ENCODE measurements at regions not wholly inside any gene's neighbourhood (a gene's known extent, or its start where the extent isn't known, plus 50 kb on each side); places are given as distances from the start of the nearest gene placed in this dataset.
"Not testable (repeated sequence)": the region's sequence is repeated elsewhere in the genome, so short reads cannot be mapped to it uniquely, and the experiment has no call there.

GRCh38 chr1:172795741-172796140 is 136.8 kb downstream of the FASLG start:
- no peak overlapping the region for H3K4me3 ChIP-seq
- H3K36me3 ChIP-seq (ENCODE audit: insufficient read depth, low read length) = no peaks in the 10 kb centered on the region
- no peak for DNase-seq (ENCODE audit: low read depth, low spot score)
- no peak overlapping the region for H3K27ac ChIP-seq
- no peak for TF ChIP-seq EZH2 (IDR thresholded peaks at IDR 0.05)
- TF ChIP-seq POLR2AphosphoS5 (IDR thresholded peaks at IDR 0.05; ENCODE audit: borderline replicate concordance, low read depth, low read length) = no peak
- TF ChIP-seq FOXP2 (optimal IDR thresholded peaks at IDR 0.05; ENCODE audit: control extremely low read depth, extremely low read length, insufficient read depth) = no peak
- H3K9ac ChIP-seq (ENCODE audit: insufficient read length) = no peak overlapping the region
- H3K9me3 ChIP-seq (ENCODE audit: low read depth, low read length) = no peaks in the 10 kb centered on the region; the same call in 1 of the 2 replicates

GRCh38 chr1:172799804-172800203 is 140.9 kb downstream of the FASLG start:
- H3K4me3 ChIP-seq; H3K36me3 ChIP-seq (ENCODE audit: insufficient read depth, low read length); H3K9ac ChIP-seq (ENCODE audit: insufficient read length); H3K9me3 ChIP-seq (ENCODE audit: low read depth, low read length); DNase-seq (ENCODE audit: low read depth, low spot score); H3K27ac ChIP-seq: not testable (repeated sequence)

- Histone ChIP-seq H3K9me3 (ENCODE audit: low read depth, low read length) (no peaks in the 10 kb centered on the region), H3K36me3 (ENCODE audit: insufficient read depth, low read length) (no peaks in the 10 kb centered on the region), H3K4me3 (no peak overlapping the region), H3K9ac (ENCODE audit: insufficient read length) (no peak overlapping the region), H3K27ac (no peak overlapping the region)
- TF ChIP-seq POLR2AphosphoS5 (IDR thresholded peaks at IDR 0.05; ENCODE audit: borderline replicate concordance, low read depth, low read length) (no peak), FOXP2 (optimal IDR thresholded peaks at IDR 0.05; ENCODE audit: control extremely low read depth, extremely low read length, insufficient read depth) (no peak), EZH2 (IDR thresholded peaks at IDR 0.05) (no peak)
- DNase-seq (ENCODE audit: low read depth, low spot score) = no peak
Measured at GRCh38 chr1:172801771-172802322, 142.9 kb downstream of the FASLG start.

DNA sequence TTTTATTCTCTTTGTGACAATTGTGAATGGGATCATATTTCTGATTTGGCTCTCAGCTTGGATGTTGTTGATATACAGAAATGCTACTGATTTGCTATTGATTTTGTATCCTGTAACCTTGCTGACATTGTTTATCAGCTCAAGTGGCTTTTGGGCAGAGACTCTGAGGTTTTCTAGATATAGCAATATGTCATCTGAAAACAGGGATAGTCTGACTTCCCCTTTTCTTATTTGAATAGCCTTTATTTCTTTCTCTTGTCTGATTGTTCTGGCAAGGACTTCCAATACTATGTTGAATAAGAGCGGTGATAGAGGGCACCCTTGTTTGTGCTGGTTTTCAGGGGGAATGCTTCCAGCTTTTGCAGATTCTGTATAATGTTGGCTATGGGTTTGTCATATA is 150.8 kb downstream of the FASLG start:
- Histone ChIP-seq H3K27ac (no peak overlapping the region), H3K9me3 (ENCODE audit: low read depth, low read length) (no peaks in the 10 kb centered on the region), H3K36me3 (ENCODE audit: insufficient read depth, low read length) (no peaks in the 10 kb centered on the region), H3K4me3 (no peak overlapping the region), H3K9ac (ENCODE audit: insufficient read length) (no peak overlapping the region)
- TF ChIP-seq EZH2 (IDR thresholded peaks at IDR 0.05) (no peak), POLR2AphosphoS5 (IDR thresholded peaks at IDR 0.05; ENCODE audit: borderline replicate concordance, low read depth, low read length) (no peak), FOXP2 (optimal IDR thresholded peaks at IDR 0.05; ENCODE audit: control extremely low read depth, extremely low read length, insufficient read depth) (no peak)
- no peak for DNase-seq (ENCODE audit: low read depth, low spot score)

DNA sequence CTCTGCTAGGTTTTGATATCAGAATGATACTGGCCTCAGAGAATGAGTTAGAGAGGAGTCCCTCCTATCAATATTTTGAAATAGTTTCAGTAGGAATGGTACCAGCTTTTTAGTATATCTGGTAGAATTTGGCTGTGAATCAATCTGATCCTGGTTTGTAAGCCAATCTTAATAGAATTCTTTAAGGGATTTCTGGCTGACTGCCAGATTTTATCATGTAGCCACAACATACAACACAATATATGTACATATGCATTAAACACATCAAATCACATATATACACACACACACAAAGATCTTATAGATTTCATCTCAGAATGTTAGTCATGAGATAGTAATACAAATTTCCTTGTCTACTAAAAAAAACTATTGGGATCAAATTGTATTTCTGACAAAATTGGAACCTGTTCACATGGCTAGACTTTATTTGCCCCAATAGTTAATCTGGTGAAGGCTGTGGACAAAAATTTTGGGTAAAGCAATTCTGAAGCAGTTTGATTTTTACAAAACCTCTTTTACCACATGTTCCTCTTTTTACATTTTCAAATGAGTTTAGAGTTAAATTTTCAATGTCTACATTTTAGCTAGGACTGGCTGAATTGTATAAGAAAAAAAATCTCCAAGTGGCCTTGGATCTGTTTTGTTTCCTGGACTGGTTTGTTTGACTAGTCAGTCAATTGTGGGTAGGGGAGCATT is 151.7 kb downstream of the FASLG start:
- Histone ChIP-seq H3K9ac (ENCODE audit: insufficient read length) (no peak overlapping the region), H3K27ac (no peak overlapping the region), H3K4me3 (no peak overlapping the region), H3K9me3 (ENCODE audit: low read depth, low read length) (no peaks in the 10 kb centered on the region), H3K36me3 (ENCODE audit: insufficient read depth, low read length) (no peaks in the 10 kb centered on the region)
- TF ChIP-seq POLR2AphosphoS5 (IDR thresholded peaks at IDR 0.05; ENCODE audit: borderline replicate concordance, low read depth, low read length) (no peak), FOXP2 (optimal IDR thresholded peaks at IDR 0.05; ENCODE audit: control extremely low read depth, extremely low read length, insufficient read depth) (no peak), EZH2 (IDR thresholded peaks at IDR 0.05) (no peak)
- DNase-seq (ENCODE audit: low read depth, low spot score) = no peak

GRCh38 chr1:172811694-172812093 is 152.8 kb downstream of the FASLG start:
- TF ChIP-seq EZH2 (IDR thresholded peaks at IDR 0.05) = no peak
- no peak for TF ChIP-seq FOXP2 (optimal IDR thresholded peaks at IDR 0.05; ENCODE audit: control extremely low read depth, extremely low read length, insufficient read depth)
- DNase-seq (ENCODE audit: low read depth, low spot score) = no peak
- Histone ChIP-seq H3K27ac (no peak overlapping the region), H3K9me3 (ENCODE audit: low read depth, low read length) (no peaks in the 10 kb centered on the region), H3K4me3 (no peak overlapping the region), H3K36me3 (ENCODE audit: insufficient read depth, low read length) (no peaks in the 10 kb centered on the region), H3K9ac (ENCODE audit: insufficient read length) (no peak overlapping the region)

GRCh38 chr1:172812118-172812517 is 153.2 kb downstream of the FASLG start:
- TF ChIP-seq EZH2 (IDR thresholded peaks at IDR 0.05) = no peak

DNA sequence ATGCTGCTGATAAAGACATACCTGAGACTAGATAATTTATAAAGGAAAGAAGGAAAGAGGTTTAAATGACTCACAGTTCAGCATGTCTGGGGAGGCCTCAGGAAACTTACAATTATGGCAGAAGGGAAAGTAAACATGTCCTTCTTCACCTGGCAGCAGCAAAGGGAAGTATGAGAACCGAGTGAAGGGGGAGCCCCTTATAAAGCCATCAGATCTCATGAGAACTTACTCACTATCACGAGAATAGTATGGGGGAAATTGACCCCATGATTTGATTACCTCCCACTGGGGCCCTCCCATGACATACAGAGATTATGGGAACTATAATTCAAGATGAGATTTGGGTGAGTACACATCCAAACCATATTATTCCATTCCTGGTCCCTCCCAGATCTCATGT is 154.4 kb downstream of the FASLG start:
- Histone ChIP-seq H3K36me3 (ENCODE audit: insufficient read depth, low read length) (no peaks in the 10 kb centered on the region), H3K27ac (no peak overlapping the region), H3K9me3 (ENCODE audit: low read depth, low read length) (no peaks in the 10 kb centered on the region), H3K9ac (ENCODE audit: insufficient read length) (no peak overlapping the region), H3K4me3 (no peak overlapping the region)
- TF ChIP-seq FOXP2 (optimal IDR thresholded peaks at IDR 0.05; ENCODE audit: control extremely low read depth, extremely low read length, insufficient read depth) = no peak
- TF ChIP-seq POLR2AphosphoS5 (IDR thresholded peaks at IDR 0.05; ENCODE audit: borderline replicate concordance, low read depth, low read length) = no peak
- TF ChIP-seq EZH2 (IDR thresholded peaks at IDR 0.05) = no peak
- no peak for DNase-seq (ENCODE audit: low read depth, low spot score)

More at GRCh38 chr1:172812118-172812517, 153.2 kb downstream of the FASLG start:
- Histone ChIP-seq H3K36me3 (ENCODE audit: insufficient read depth, low read length) (no peaks in the 10 kb centered on the region), H3K4me3 (no peak overlapping the region), H3K9ac (ENCODE audit: insufficient read length) (no peak overlapping the region), H3K9me3 (ENCODE audit: low read depth, low read length) (no peaks in the 10 kb centered on the region), H3K27ac (no peak overlapping the region)
- DNase-seq (ENCODE audit: low read depth, low spot score) = no peak

- Histone ChIP-seq H3K9ac (ENCODE audit: insufficient read length) (no peak overlapping the region), H3K36me3 (ENCODE audit: insufficient read depth, low read length) (no peaks in the 10 kb centered on the region), H3K27ac (no peak overlapping the region), H3K9me3 (ENCODE audit: low read depth, low read length) (no peaks in the 10 kb centered on the region), H3K4me3 (no peak overlapping the region)
- no peak for TF ChIP-seq FOXP2 (optimal IDR thresholded peaks at IDR 0.05; ENCODE audit: control extremely low read depth, extremely low read length, insufficient read depth)
- no peak for TF ChIP-seq EZH2 (IDR thresholded peaks at IDR 0.05)
- TF ChIP-seq POLR2AphosphoS5 (IDR thresholded peaks at IDR 0.05; ENCODE audit: borderline replicate concordance, low read depth, low read length) = no peak
- DNase-seq (ENCODE audit: low read depth, low spot score) = no peak
Measured at GRCh38 chr1:172814428-172814827, 155.5 kb downstream of the FASLG start.

Data from SK-N-MC (cell line).